Mesenchymal stem cell (in vitro differentiated cells and primary cell): ENCODE measurements at regions not wholly inside any gene's neighbourhood (a gene's known extent, or its start where the extent isn't known, plus 50 kb on each side); places are given as distances from the start of the nearest gene placed in this dataset.

ENCODE experiments used
- DNase-seq: peaks from one replicate; pipeline ENCODE4 v3.0.0-alpha.2; 2013
- H2AFZ ChIP-seq: one replicate; pipeline ENCODE4 v1.6.1; 2013; ENCODE audit warnings: low read depth, mild to moderate bottlenecking, control low read depth, inconsistent platforms, low read length, moderate library complexity
- H2AK5ac ChIP-seq: 2 replicates; pipeline ENCODE4 v1.6.1; 2013; ENCODE audit warnings: low read length, moderate library complexity, mild to moderate bottlenecking, inconsistent platforms; ENCODE audit not compliant: severe bottlenecking
- H2BK120ac ChIP-seq: one replicate; pipeline ENCODE4 v1.6.1; 2013; ENCODE audit warnings: low read depth, mild to moderate bottlenecking, inconsistent platforms, low read length, moderate library complexity
- H2BK12ac ChIP-seq, 2 experiments: one replicate each; pipeline ENCODE4 v1.6.1; 2013; ENCODE audit warnings: inconsistent platforms in 2 of 2, low read length in 2 of 2, mild to moderate bottlenecking in 2 of 2, moderate library complexity in 2 of 2, control low read depth in 1 of 2
- H2BK15ac ChIP-seq: one replicate; pipeline ENCODE4 v1.6.1; 2013; ENCODE audit warnings: mild to moderate bottlenecking, low read depth, inconsistent platforms; ENCODE audit not compliant: poor library complexity, severe bottlenecking
- H2BK5ac ChIP-seq: 2 replicates; pipeline ENCODE4 v1.6.1; 2013; ENCODE audit warnings: low read depth, mild to moderate bottlenecking, low read length, control low read depth, inconsistent platforms; ENCODE audit not compliant: poor library complexity, severe bottlenecking
- H3K14ac ChIP-seq, 2 experiments: one replicate each; pipeline ENCODE4 v1.6.1; 2013; ENCODE audit warnings: inconsistent platforms in 2 of 2, low read length in 2 of 2, control low read depth in 1 of 2, mild to moderate bottlenecking in 1 of 2, moderate library complexity in 1 of 2
- H3K18ac ChIP-seq, 2 experiments: one replicate each; pipeline ENCODE4 v1.6.1; 2013; ENCODE audit warnings: inconsistent platforms in 2 of 2, low read length in 2 of 2, control low read depth in 1 of 2, low read depth in 1 of 2, mild to moderate bottlenecking in 1 of 2
- H3K23ac ChIP-seq, 2 experiments: one replicate each; pipeline ENCODE4 v1.6.1; 2013; ENCODE audit warnings: inconsistent platforms in 2 of 2, low read length in 2 of 2, mild to moderate bottlenecking in 2 of 2, moderate library complexity in 2 of 2, control low read depth in 1 of 2
- H3K27ac ChIP-seq: 2 replicates; pipeline ENCODE4 v1.5.1; 2013; ENCODE audit warnings: mild to moderate bottlenecking, moderate library complexity, low read length, control low read depth, inconsistent platforms; ENCODE audit not compliant: poor library complexity, severe bottlenecking
- H3K27me3 ChIP-seq, 2 experiments: 2 replicates each; pipeline versions ENCODE4 v1.6.1 to v1.7.0; 2013; ENCODE audit warnings: low read length in 2 of 2, mild to moderate bottlenecking in 2 of 2, moderate library complexity in 2 of 2, control low read depth in 1 of 2, inconsistent platforms in 1 of 2; ENCODE audit not compliant: control insufficient read depth in 1 of 2, insufficient read depth in 1 of 2
- H3K36me3 ChIP-seq, 2 experiments: 2 replicates each; pipeline versions ENCODE4 v1.6.1 to v1.7.0; 2013; ENCODE audit warnings: low read length in 2 of 2, control low read depth in 1 of 2, inconsistent platforms in 1 of 2, low read depth in 1 of 2, mild to moderate bottlenecking in 1 of 2; ENCODE audit not compliant: insufficient read depth in 2 of 2, control insufficient read depth in 1 of 2
- H3K4ac ChIP-seq, 2 experiments: one replicate each; pipeline ENCODE4 v1.6.1; 2013; ENCODE audit warnings: inconsistent platforms in 2 of 2, low read length in 2 of 2, mild to moderate bottlenecking in 2 of 2, moderate library complexity in 2 of 2, control low read depth in 1 of 2, low read depth in 1 of 2
- H3K4me1 ChIP-seq: 2 replicates; pipeline ENCODE4 v1.6.1; 2013; ENCODE audit warnings: low read depth, low read length, control low read depth; ENCODE audit not compliant: control insufficient read depth, insufficient read depth
- H3K4me2 ChIP-seq: 2 replicates; pipeline ENCODE4 v1.6.1; 2013; ENCODE audit warnings: low read length, mild to moderate bottlenecking, inconsistent platforms; ENCODE audit not compliant: poor library complexity, severe bottlenecking
- H3K4me3 ChIP-seq, 2 experiments: 2 replicates each; pipeline versions ENCODE4 v1.5.1 to v1.7.0; 2013; ENCODE audit warnings: low read length in 2 of 2, mild to moderate bottlenecking in 2 of 2, control low read depth in 1 of 2, low read depth in 1 of 2; ENCODE audit not compliant: insufficient read depth in 1 of 2
- H3K79me1 ChIP-seq: replicated peaks from 2 replicates; pipeline ENCODE4 v1.6.1; 2013; ENCODE audit warnings: mild to moderate bottlenecking, control low read depth, low read length, inconsistent platforms; ENCODE audit not compliant: poor library complexity, severe bottlenecking
- H3K9ac ChIP-seq: 2 replicates; pipeline ENCODE4 v1.7.0; 2013; ENCODE audit warnings: mild to moderate bottlenecking, low read length, moderate library complexity
- H3K9me3 ChIP-seq: 2 replicates; pipeline ENCODE4 v1.7.0; 2013; ENCODE audit warnings: mild to moderate bottlenecking, low read length; ENCODE audit not compliant: control insufficient read depth
- H4K8ac ChIP-seq: one replicate; pipeline ENCODE4 v1.6.1; 2013; ENCODE audit warnings: inconsistent platforms, mild to moderate bottlenecking, low read length, moderate library complexity
- H4K91ac ChIP-seq: one replicate; pipeline ENCODE4 v1.6.1; 2013; ENCODE audit warnings: mild to moderate bottlenecking, low read length, inconsistent platforms
- WGBS: methylation state at CpG from one replicate; pipeline ENCODE4 v1.1.7; 2013; ENCODE audit warnings: mixed read lengths; 5-methylcytosine and 5-hydroxymethylcytosine counted together

DNA sequence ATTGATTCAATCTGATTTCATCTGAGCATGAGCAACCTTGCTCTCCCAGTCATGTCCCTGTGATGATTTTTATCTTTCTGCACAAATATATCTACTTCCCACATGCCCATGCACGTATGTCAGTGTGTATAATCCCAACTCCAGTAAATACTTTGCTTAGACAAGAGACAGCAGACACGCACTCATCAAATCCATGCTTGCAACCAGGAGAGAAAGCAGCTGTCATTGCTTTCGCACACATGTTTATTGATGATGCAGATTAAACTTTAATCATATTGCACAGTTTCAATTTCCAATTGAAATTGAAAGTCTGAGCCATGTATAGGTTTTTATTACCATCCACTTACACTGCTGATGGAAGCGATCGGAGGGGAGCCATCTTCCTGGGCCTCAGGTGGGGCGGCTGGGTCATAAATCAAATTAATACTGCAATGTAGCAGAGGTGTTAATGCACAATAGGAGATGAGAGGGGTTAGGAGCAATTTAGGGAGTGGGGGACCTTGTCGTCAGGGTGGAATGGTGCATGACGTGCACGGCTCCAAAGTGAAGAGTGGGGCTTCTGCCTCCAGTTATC lies 68.6 kb upstream of the SRRM4 start:
- Histone ChIP-seq H3K9me3 (no peaks in the 10 kb centered on the region), H2BK12ac (no peak overlapping the region), H2AFZ (no peak overlapping the region), H3K23ac (no peak overlapping the region), H3K4me2 (no peak overlapping the region), H3K79me1 (no peaks in the 10 kb centered on the region), H3K4me3 (no peak overlapping the region), H2BK120ac (no peak overlapping the region), H4K91ac (no peak overlapping the region), H3K9ac (no peak overlapping the region), H3K4ac (no peak overlapping the region), H2BK5ac (no peak overlapping the region), H3K18ac (no peak overlapping the region), H2AK5ac (no peak overlapping the region), H3K27me3 (no peaks in the 10 kb centered on the region), H3K14ac (no peak overlapping the region), H3K27ac (no peak overlapping the region), H4K8ac (no peak overlapping the region), H3K4me1 (no peaks in the 10 kb centered on the region), H2BK15ac (no peak overlapping the region), H3K36me3 (no peaks in the 10 kb centered on the region)
- DNase-seq: no peak
- 71% methylated on average over 8 of the region's 9 CpGs for WGBS

DNA sequence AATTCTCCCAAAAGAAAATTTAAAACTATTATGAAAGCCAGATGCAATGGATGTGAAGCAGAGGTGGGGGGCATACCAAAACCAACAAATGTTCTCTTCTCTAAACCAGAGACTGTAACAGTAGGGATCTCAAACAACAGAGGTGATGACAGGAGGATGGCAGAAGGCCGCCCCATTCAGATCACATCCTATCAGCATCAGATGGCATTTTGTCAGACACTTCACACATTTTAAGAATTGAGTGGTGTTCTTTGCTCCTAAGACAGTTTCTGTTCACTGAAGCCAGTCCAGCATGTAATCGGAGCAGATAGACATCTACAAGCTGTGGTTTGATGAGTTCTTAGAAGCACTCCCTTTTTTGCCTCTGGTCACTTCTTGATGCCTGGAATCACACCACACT lies 59.6 kb upstream of the SRRM4 start:
- Histone ChIP-seq H2BK12ac (no peak overlapping the region), H4K91ac (no peak overlapping the region), H3K14ac (no peak overlapping the region), H3K4me3 (no peak overlapping the region), H2BK5ac (no peak overlapping the region), H4K8ac (no peak overlapping the region), H2AFZ (no peak overlapping the region), H3K36me3 (no peaks in the 10 kb centered on the region), H3K27me3 (no peaks in the 10 kb centered on the region), H3K4me1 (no peaks in the 10 kb centered on the region), H3K23ac (no peak overlapping the region), H3K4me2 (no peak overlapping the region), H3K79me1 (no peaks in the 10 kb centered on the region), H3K18ac (no peak overlapping the region), H3K4ac (no peak overlapping the region), H3K27ac (no peak overlapping the region), H2BK120ac (no peak overlapping the region), H3K9me3 (no peaks in the 10 kb centered on the region), H3K9ac (no peak overlapping the region), H2BK15ac (no peak overlapping the region), H2AK5ac (no peak overlapping the region)
- DNase-seq: no peak
- 90% methylated on average over 2 of the region's 2 CpGs for WGBS

GRCh38 chr12:118922405-118922804 lies 58.9 kb upstream of the SRRM4 start:
- Histone ChIP-seq H4K8ac (no peak overlapping the region), H3K9ac (no peak overlapping the region), H3K36me3 (no peaks in the 10 kb centered on the region), H3K9me3 (no peaks in the 10 kb centered on the region), H3K14ac (no peak overlapping the region), H3K4me3 (no peak overlapping the region), H3K4ac (no peak overlapping the region), H3K27ac (no peak overlapping the region), H2AK5ac (no peak overlapping the region), H3K27me3 (no peaks in the 10 kb centered on the region), H3K4me1 (no peaks in the 10 kb centered on the region), H3K79me1 (no peaks in the 10 kb centered on the region), H3K4me2 (no peak overlapping the region), H2BK120ac (no peak overlapping the region), H3K23ac (no peak overlapping the region), H3K18ac (no peak overlapping the region), H2AFZ (no peak overlapping the region), H2BK12ac (no peak overlapping the region), H2BK5ac (no peak overlapping the region), H2BK15ac (no peak overlapping the region), H4K91ac (no peak overlapping the region)
- WGBS: 42% methylated on average over 2 of the region's 2 CpGs
- no peak for DNase-seq

- H3K9ac ChIP-seq: no peak overlapping the region
- no peak overlapping the region for H4K8ac ChIP-seq
- no peak overlapping the region for H2BK5ac ChIP-seq
- no peak overlapping the region for H3K14ac ChIP-seq
- no peaks in the 10 kb centered on the region for H3K36me3 ChIP-seq
- H2AK5ac ChIP-seq: no peak overlapping the region
- no peak overlapping the region for H3K27ac ChIP-seq
- 17% methylated on average over 1 of the region's 1 CpG for WGBS
- H2AFZ ChIP-seq: no peak overlapping the region
- no peak overlapping the region for H3K18ac ChIP-seq
- H3K4ac ChIP-seq: no peak overlapping the region
- no peak overlapping the region for H2BK15ac ChIP-seq
- no peak overlapping the region for H3K4me3 ChIP-seq
- no peak for DNase-seq
- no peaks in the 10 kb centered on the region for H3K9me3 ChIP-seq
- H3K23ac ChIP-seq: no peak overlapping the region
- H2BK12ac ChIP-seq: no peak overlapping the region
- H3K4me1 ChIP-seq: no peaks in the 10 kb centered on the region
- H3K79me1 ChIP-seq: no peaks in the 10 kb centered on the region
- no peak overlapping the region for H3K4me2 ChIP-seq
- no peak overlapping the region for H4K91ac ChIP-seq
- no peak overlapping the region for H2BK120ac ChIP-seq
- no peaks in the 10 kb centered on the region for H3K27me3 ChIP-seq
Measured at GRCh38 chr12:118925407-118925806, 55.9 kb upstream of the SRRM4 start.
